OCI-LY1 (cell line): ENCODE measurements at regions not wholly inside any gene's neighbourhood (a gene's known extent, or its start where the extent isn't known, plus 50 kb on each side); places are given as distances from the start of the nearest gene placed in this dataset.

Source experiments
- H2AFZ ChIP-seq: fragments of 200-600 bp; sonication (generic), shearing (Covaris generic); 2 replicates; pipeline ENCODE4 v1.6.0; 2014; ENCODE audit warnings: antibody characterized with exemption, mild to moderate bottlenecking, low read length
- H3F3A ChIP-seq: fragments of 200-600 bp; sonication (generic), shearing (Covaris generic); 2 replicates; pipeline ENCODE4 v1.6.0; 2014; ENCODE audit warnings: mild to moderate bottlenecking, antibody characterized with exemption, low read length, moderate library complexity; ENCODE audit not compliant: insufficient read depth
- H3K27ac ChIP-seq: fragments of 200-600 bp; sonication (generic); 2 replicates; pipeline ENCODE4 v1.5.1; 2014; ENCODE audit warnings: low read length, mixed run types, mild to moderate bottlenecking, low read depth; ENCODE audit not compliant: poor library complexity, severe bottlenecking
- H3K27me3 ChIP-seq: fragments of 200-600 bp; sonication (generic); 2 replicates; pipeline ENCODE4 v1.6.0; 2014; ENCODE audit warnings: antibody characterized with exemption, mild to moderate bottlenecking, low read length, moderate library complexity; ENCODE audit not compliant: insufficient read depth
- H3K36me3 ChIP-seq: fragments of 200-600 bp; sonication (generic); 2 replicates; pipeline ENCODE4 v1.6.1; 2014; ENCODE audit warnings: mild to moderate bottlenecking, antibody characterized with exemption, low read length, moderate library complexity, mixed read lengths; ENCODE audit not compliant: insufficient read depth
- H3K4me1 ChIP-seq: fragments of 200-600 bp; sonication (generic); 2 replicates; pipeline ENCODE4 v1.5.1; 2014; ENCODE audit warnings: mild to moderate bottlenecking, low read length, moderate library complexity; ENCODE audit not compliant: insufficient read depth, severe bottlenecking
- H3K4me2 ChIP-seq: fragments of 200-600 bp; sonication (generic), shearing (Covaris generic); 2 replicates; pipeline ENCODE4 v1.6.1; 2014; ENCODE audit warnings: low read length
- H3K4me3 ChIP-seq: fragments of 200-600 bp; sonication (generic); 2 replicates; pipeline ENCODE4 v1.5.1; 2014; ENCODE audit warnings: low read length, low read depth, mild to moderate bottlenecking, mixed read lengths; ENCODE audit not compliant: poor library complexity, severe bottlenecking
- H3K79me2 ChIP-seq: fragments of 200-600 bp; shearing (Covaris generic); 2 replicates; pipeline ENCODE4 v1.6.1; 2016; ENCODE audit warnings: mixed run types, low read length, mixed read lengths; ENCODE audit not compliant: insufficient read depth
- H3K9ac ChIP-seq: fragments of 200-600 bp; sonication (generic), shearing (Covaris generic); 2 replicates; pipeline ENCODE4 v1.6.1; 2014; ENCODE audit warnings: mild to moderate bottlenecking, low read length, mixed read lengths
- H3K9me2 ChIP-seq: fragments of 200-600 bp; sonication (generic), shearing (Covaris generic); 2 replicates; pipeline ENCODE4 v1.6.1; 2014; ENCODE audit warnings: low read depth, mild to moderate bottlenecking, low read length, mixed read lengths
- H3K9me3 ChIP-seq: fragments of 200-600 bp; shearing (Covaris generic); 2 replicates; pipeline ENCODE4 v1.6.1; 2014; ENCODE audit warnings: low read length, mixed read lengths
- H4K20me1 ChIP-seq: fragments of 200-600 bp; sonication (generic), shearing (Covaris generic); 2 replicates; pipeline ENCODE4 v1.6.0; 2016; ENCODE audit warnings: mild to moderate bottlenecking, low read length; ENCODE audit not compliant: insufficient read depth
- EZH2 ChIP-seq: fragments of 200-600 bp; sonication (generic), shearing (Covaris generic); IDR thresholded peaks from 2 replicates; pipeline ENCODE4 v1.8.0; 2017; ENCODE audit warnings: borderline replicate concordance, mixed run types, mild to moderate bottlenecking, antibody characterized with exemption, low read length, moderate library complexity, mixed read lengths
- TF ChIP-seq, protein P1 (sequence below): fragments of 200-600 bp; sonication (generic), shearing (Covaris generic); IDR thresholded peaks from 2 replicates; pipeline ENCODE4 v1.5.1; 2017; ENCODE audit warnings: mild to moderate bottlenecking, antibody characterized with exemption, low read length, moderate library complexity, mixed read lengths

DNA sequence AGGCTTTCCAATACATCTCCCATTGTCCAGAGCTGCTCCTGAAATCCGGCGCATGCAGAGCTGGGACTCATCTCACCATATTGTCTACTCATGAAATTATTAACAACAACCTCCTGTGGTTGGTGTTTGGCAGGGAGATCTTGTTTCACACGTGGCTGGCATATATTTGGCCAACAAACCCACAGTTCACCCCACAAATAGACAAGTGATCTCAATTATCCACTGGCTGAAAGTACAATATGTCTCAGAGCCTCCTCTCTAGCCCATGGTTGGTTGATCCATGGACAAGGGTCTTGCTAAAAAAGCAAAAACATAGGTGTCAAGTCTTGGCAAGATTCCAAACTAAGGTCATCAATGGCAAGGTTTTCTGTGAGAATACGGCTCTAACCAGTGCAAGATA, 386.9 kb downstream of the ETS1 start:
- no peaks in the 10 kb centered on the region for H3K9me3 ChIP-seq
- H3K4me3 ChIP-seq, result no peak overlapping the region
- H2AFZ ChIP-seq, result no peak overlapping the region
- H3K27me3 ChIP-seq, result no peaks in the 10 kb centered on the region
- no peaks in the 10 kb centered on the region for H4K20me1 ChIP-seq
- H3K36me3 ChIP-seq, result no peaks in the 10 kb centered on the region
- H3K4me1 ChIP-seq, result no peaks in the 10 kb centered on the region
- H3K9ac ChIP-seq, result no peak overlapping the region
- no peaks in the 10 kb centered on the region for H3F3A ChIP-seq
- no peak overlapping the region for H3K4me2 ChIP-seq
- no peaks in the 10 kb centered on the region for H3K9me2 ChIP-seq
- no peak overlapping the region for H3K27ac ChIP-seq
- TF ChIP-seq, protein P1, sequence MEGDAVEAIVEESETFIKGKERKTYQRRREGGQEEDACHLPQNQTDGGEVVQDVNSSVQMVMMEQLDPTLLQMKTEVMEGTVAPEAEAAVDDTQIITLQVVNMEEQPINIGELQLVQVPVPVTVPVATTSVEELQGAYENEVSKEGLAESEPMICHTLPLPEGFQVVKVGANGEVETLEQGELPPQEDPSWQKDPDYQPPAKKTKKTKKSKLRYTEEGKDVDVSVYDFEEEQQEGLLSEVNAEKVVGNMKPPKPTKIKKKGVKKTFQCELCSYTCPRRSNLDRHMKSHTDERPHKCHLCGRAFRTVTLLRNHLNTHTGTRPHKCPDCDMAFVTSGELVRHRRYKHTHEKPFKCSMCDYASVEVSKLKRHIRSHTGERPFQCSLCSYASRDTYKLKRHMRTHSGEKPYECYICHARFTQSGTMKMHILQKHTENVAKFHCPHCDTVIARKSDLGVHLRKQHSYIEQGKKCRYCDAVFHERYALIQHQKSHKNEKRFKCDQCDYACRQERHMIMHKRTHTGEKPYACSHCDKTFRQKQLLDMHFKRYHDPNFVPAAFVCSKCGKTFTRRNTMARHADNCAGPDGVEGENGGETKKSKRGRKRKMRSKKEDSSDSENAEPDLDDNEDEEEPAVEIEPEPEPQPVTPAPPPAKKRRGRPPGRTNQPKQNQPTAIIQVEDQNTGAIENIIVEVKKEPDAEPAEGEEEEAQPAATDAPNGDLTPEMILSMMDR, result no peak
- TF ChIP-seq EZH2, result no peak
- no peaks in the 10 kb centered on the region for H3K79me2 ChIP-seq

DNA sequence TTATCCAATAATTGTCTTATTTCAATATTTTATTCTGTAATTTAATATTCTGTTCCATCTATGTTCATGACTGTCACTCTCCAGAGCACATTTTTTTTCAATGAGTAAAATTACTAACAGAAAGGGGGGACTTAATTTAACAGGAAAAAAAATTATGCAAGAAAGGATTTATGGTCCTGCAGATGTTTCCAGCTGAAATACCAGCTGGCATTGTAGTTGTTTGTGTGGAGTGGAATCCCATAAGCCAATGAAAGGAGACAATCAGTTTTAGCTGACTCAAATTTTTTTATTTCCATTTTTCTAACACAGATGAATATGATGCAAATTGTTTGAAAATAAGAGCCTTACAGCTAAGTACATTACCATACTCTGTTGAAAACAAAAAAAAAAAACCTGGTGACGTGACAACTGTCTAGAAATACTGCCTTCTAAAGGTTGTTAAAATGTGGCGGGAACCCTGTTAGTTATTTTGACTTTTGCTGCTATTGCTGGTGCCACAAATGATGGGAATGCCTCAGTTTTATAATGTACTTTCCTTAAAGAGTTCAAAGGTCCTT, 389.1 kb downstream of the ETS1 start:
- no peaks in the 10 kb centered on the region for H3K36me3 ChIP-seq
- H3K9ac ChIP-seq, result no peak overlapping the region
- no peaks in the 10 kb centered on the region for H4K20me1 ChIP-seq
- H3K27me3 ChIP-seq, result no peaks in the 10 kb centered on the region
- no peaks in the 10 kb centered on the region for H3F3A ChIP-seq
- no peak overlapping the region for H3K4me3 ChIP-seq
- H3K9me2 ChIP-seq, result no peaks in the 10 kb centered on the region
- H3K79me2 ChIP-seq, result no peaks in the 10 kb centered on the region
- H3K4me1 ChIP-seq, result no peaks in the 10 kb centered on the region
- no peak overlapping the region for H3K27ac ChIP-seq
- TF ChIP-seq EZH2, result no peak
- TF ChIP-seq, protein P1, result no peak
- no peaks in the 10 kb centered on the region for H3K9me3 ChIP-seq
- no peak overlapping the region for H2AFZ ChIP-seq
- H3K4me2 ChIP-seq, result no peak overlapping the region

DNA sequence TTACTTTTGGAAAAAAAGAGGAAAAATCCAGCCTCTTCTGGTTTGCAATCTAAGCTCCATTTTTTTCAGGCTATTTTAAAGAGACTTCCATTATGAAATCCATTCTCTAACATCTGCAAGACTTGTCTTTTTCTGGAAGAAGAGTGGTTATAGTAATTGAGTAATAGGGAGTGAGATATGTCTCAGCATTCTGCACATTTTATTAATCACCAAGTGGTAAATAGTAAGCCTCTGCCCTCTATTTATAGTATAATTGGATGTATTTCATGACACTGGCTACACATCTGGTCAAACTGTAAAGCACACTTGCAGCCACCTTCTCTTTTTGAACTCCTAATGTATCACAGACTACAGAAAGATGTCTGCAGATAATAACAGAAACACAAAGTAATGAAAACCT, 391.1 kb downstream of the ETS1 start:
- no peak for TF ChIP-seq EZH2
- TF ChIP-seq, protein P1, result no peak
- Histone ChIP-seq H4K20me1 (no peaks in the 10 kb centered on the region), H3K9me3 (no peaks in the 10 kb centered on the region), H3K4me2 (no peak overlapping the region), H3K36me3 (no peaks in the 10 kb centered on the region), H3K4me3 (no peak overlapping the region), H3K4me1 (no peaks in the 10 kb centered on the region), H3K27me3 (no peaks in the 10 kb centered on the region), H3F3A (no peaks in the 10 kb centered on the region), H3K9ac (no peak overlapping the region), H2AFZ (no peak overlapping the region), H3K27ac (no peak overlapping the region), H3K9me2 (no peaks in the 10 kb centered on the region), H3K79me2 (no peaks in the 10 kb centered on the region)
